ENCODE measurements at regions not wholly inside any gene's neighbourhood (a gene's known extent, or its start where the extent isn't known, plus 50 kb on each side); places are given as distances from the start of the nearest gene placed in this dataset.

DNA sequence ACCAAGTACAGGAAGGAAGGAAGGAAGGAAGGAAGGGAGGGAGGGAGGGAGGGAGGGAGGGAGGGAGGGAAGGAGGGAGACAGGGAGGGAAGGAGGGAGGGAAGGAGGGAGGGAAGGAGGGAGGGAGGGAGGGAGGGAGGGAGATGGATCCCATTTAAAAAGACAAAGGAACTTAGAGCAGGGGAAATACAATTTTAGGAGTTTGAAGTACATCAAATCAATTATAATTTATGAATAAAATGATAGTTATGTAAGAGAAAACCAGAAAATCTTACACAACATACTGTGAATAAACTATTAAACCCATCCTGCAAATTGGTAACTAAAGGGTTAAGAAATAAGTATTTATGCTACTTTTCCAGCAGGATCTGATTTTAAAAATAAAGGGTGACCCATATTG, 475.9 kb downstream of the HDGFL1 start:
- DNase-seq: no peak

GRCh38 chr6:23055523-23055922, 486.2 kb downstream of the HDGFL1 start:
- no peak for DNase-seq

GRCh38 chr6:23073821-23074220, 504.5 kb downstream of the HDGFL1 start:
- no peak for DNase-seq

DNA sequence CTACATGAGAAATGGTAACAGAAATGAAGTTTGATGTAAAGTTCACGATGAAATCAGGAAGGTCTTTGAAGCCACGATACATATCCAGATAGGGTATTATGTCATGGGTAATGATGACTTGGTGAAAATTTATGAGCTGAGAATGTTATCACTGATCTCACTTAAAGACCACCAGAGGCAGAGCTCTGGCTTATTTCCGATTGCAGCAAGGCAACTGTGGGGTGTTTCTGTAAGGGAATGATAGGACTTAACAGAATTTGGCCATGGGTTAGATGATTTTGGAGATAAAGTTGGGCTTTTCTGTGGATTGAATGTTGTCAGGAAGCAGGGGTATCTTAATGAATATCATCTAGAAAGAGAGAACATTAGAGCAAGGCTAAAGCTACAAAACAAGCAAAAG, 508.4 kb downstream of the HDGFL1 start:
- no peak for DNase-seq

DNA sequence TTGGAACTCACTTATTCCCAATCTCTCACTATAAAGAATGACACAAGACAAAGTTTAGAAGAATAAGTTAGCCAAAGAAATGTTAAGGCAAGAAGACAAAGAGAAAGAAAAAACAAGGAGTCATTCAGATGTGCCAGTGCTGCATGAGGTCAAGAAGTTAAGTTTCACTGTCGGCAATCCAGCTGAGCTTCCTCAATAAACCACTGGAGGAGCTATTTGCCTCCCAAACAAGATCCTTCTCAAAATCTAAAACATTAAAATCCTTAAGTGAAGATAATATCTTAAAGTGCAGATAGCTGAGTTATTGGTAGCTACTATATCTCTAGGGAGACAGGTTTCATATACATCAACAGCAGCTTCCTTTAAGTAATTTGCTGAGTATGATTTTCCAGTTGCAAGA, 512.3 kb downstream of the HDGFL1 start:
- DNase-seq: no peak

DNA sequence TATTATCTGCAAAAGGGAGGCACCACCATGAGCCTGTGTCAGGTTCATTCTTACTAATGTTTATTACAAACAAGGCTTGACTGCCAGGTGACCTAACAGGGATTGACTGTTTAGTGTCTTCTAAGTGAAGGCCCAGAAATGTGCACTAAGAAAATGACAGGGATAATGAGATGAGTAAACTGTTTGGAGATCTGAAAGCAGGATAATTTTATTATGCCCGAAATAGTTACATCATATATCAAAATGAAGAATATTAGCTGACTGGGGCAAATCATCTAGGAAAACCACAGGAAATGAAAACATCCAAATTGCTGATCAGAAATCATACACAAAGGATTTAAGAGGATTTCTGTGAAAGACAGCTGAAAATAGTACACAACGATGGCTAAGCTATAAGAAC, 516.7 kb downstream of the HDGFL1 start:
- DNase-seq: no peak

- no peak for DNase-seq
Observed at GRCh38 chr6:23087471-23087870, 518.1 kb downstream of the HDGFL1 start.

GRCh38 chr6:23088761-23089160, 519.4 kb downstream of the HDGFL1 start:
- no peak for DNase-seq

DNA sequence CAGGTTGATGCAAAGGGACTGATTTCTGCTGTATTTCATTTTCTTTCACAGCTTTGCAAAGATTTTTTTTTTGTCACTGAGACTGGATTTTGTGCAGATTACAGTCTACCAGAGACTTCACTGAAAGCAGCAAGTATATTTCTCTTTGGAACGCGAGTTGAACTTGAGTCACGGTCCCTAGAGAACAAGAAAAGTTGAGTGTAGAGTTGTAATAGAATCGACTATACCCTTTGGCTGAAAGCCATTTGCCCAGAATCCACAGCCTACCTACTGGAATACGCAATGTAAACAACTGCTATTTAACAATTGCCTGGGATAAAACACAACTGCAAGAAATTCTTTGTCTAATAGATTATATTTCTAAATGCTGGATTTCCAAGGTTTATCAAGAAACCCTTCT, 520.6 kb downstream of the HDGFL1 start:
- no peak for DNase-seq

GRCh38 chr6:23091795-23092194, 522.4 kb downstream of the HDGFL1 start:
- DNase-seq: no peak

DNA sequence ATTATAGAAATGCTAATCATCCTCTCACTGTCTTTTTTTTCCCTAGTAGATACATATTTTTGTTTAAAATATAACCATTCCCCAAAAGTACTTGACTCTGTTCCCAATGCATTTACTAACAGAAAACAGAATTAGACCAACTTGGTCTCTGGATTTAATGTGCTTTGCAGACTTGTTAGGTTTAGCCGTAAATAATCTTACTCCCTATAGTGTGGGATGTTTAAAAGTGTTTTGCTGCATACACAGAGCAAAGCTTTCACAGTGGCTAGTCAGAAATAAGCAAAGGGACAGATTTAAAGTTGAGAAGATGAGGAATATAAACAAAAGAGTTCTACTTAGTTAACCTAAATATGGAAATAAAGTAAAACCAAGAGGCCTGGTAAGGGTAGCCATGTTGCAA, 527.5 kb downstream of the HDGFL1 start:
- no peak for DNase-seq

DNA sequence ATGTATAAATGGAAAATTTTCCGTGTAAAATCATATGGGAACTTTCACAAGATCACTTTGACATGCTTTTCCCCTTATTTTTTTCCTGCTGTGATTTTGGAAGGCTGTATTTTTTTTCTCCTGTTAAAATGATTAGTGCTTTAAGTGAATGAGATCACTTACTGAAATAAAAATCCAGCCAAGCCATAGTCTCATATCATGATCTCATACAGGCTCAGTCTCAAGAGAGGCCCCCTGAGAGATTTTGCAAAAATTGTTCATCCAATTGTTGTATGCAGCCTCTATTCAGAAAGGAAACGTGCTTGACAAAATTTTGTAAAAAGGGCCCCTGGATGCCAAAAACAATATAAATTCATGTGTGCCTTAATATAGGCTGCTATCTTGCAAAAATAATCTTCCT, 528.2 kb downstream of the HDGFL1 start:
- DNase-seq: no peak

DNA sequence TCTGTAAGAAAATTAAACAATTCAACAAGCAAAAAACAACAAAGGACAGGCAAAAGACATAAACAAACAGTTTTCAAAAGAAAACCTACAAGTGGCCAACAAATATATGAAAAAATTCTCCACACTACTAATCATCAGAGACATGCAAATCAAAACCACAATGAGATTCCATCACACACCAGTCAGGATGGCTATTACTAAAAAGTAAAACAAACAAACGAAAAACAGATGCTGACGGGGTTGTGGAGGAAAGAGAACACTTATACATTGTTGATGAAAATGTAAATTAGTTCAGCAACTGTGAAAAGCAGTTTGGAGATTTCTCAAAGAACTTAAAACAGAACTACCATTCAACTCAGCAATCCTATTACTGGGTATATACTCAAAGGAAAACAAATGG, 537.6 kb downstream of the HDGFL1 start:
- no peak for DNase-seq

DNA sequence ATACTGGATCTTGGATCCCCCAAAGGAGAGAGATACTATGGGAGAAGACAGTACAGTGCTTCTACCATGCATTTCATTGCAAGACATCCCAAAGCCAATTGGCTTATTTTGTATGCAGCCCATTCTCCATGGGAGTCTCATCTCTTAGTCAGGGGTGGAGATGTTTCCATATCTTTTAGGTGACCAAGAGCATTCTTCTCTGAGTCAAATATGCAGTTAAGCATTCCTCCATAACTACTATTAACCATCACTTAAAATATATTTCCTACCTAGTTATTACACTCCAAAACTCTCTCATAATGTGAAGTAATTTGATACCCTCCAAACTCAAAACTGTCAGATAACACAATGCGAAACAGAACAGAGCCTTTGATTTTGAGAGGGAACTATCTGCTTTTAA, 542.6 kb downstream of the HDGFL1 start:
- no peak for DNase-seq

DNA sequence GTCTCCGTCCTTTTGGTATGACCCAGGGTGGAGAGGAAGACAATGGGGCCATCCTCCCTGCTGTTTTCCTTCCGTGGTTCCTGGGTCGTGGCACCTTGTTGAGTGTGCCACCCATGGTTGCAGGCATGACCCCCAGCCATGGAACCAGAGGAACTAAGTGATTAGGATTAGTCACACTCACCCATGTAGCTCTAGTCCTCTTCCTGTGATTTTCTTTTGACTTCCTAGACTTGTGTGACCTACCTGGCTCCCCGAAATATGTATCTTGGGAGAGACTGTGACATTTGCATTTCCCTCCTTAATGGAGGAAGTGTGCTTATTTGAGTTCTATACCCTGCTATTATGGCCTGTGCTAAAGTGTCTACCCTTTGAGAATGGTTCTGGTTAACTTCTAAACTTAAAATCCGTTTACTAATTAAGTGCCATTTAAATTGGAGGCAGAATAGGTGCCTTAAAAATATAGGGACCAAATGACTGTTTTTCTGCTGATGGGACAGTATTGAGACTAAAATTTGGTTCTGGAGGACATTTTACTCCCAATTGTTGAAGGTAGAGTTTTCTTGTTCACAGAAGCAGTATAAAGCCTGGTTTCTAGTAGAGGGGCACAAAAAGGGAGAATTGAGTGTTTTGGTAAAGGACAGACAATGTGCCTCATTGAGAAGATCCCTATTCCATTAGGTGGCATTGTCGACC, 545.6 kb downstream of the HDGFL1 start:
- DNase-seq: no peak

GRCh38 chr6:23137611-23138010, 568.2 kb downstream of the HDGFL1 start:
- DNase-seq: no peak

GRCh38 chr6:23140871-23141270, 571.5 kb downstream of the HDGFL1 start:
- no peak for DNase-seq

DNA sequence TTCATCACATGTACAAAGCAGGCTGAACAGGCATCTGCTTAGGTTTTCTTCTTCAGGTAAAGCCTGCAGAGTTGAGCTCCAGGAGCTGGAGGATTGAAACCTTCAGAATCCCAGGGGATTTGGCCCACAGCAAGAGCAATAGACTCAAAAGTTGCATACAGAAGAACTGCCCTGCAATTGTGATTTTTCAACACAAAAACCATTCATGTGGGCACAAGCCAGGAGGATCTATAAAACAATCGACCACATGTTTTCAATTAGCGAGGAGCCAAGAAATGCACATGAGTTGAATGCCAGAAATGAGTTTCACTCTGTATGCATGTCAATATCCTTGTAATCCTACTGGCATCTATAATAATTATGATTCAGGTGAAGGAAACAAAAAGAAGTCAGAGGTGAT, 576.4 kb downstream of the HDGFL1 start:
- no peak for DNase-seq

DNA sequence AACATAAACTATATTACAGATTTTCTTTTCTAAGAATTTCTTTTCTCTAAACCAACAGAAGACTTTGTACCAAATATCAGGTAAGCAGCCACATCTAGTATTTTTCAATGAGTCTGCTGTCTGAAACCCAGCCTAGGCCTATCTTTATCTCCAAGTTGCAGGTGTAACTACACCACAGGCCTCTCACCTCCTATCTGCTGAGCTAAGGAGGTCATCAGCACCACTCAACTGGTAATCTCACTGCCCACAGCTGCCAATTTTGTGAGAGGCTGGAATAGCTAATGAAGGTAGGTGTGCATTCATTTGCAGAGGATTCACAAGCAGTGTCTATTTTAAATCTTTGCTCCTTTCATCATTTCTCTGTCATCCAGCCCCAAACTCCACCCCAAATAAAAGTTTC, 584.8 kb downstream of the HDGFL1 start:
- DNase-seq: no peak

- no peak for DNase-seq
Observed at GRCh38 chr6:23170049-23170448, 600.7 kb downstream of the HDGFL1 start.

GRCh38 chr6:23173234-23173633, 603.9 kb downstream of the HDGFL1 start:
- DNase-seq: no peak

GRCh38 chr6:23174781-23175361, 605.5 kb downstream of the HDGFL1 start:
- no peak for DNase-seq

- no peak for DNase-seq
Observed at GRCh38 chr6:23175391-23175790, 606.0 kb downstream of the HDGFL1 start.

DNA sequence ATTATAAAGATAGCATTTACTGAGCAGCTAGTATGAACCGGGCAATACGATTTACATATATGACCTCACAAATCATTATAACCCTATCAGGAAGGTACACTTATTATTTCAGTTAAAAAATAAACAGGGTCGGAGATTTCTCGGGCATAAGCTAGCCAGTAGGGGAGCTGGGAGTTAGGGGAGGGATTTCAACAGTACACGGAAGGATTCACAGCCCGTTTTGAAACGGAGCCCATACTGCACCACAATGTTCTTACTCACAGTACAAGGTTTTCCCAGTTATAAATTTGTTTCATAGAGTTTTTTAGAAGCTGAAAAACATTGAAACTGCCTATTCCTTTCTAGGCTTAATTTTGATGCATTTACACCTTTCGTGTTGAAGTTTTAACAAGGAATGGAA, 607.1 kb downstream of the HDGFL1 start:
- no peak for DNase-seq

DNA sequence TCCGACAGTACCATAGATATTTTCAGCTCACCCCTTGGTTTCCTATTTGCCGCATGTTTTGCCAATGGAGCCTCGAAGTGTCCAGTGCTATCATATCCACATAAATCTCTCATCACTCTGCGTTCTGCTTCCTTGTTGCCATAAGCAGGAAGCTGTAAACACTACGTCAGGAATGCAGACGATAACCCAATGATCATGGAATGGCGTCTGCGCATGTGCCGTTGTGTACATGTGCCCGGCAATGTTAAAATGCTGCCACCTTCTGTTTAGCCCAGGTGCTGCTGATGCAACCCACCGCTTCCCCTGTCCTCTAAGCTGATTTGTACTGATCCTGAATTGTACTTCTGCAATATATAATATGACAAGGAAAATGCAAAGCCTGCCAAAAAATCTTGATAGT, 607.5 kb downstream of the HDGFL1 start:
- DNase-seq: no peak
